HS-27A (cell line): ENCODE measurements at regions not wholly inside any gene's neighbourhood (a gene's known extent, or its start where the extent isn't known, plus 50 kb on each side); places are given as distances from the start of the nearest gene placed in this dataset.
A peak's percentile ranks its signal among the peaks of the same experiment; 100 is the strongest.

Experiments used
- DNase-seq: peaks from one replicate; pipeline ENCODE4 v3.0.0-alpha.2; 2012; ENCODE audit warnings: low read depth, missing footprints

DNA sequence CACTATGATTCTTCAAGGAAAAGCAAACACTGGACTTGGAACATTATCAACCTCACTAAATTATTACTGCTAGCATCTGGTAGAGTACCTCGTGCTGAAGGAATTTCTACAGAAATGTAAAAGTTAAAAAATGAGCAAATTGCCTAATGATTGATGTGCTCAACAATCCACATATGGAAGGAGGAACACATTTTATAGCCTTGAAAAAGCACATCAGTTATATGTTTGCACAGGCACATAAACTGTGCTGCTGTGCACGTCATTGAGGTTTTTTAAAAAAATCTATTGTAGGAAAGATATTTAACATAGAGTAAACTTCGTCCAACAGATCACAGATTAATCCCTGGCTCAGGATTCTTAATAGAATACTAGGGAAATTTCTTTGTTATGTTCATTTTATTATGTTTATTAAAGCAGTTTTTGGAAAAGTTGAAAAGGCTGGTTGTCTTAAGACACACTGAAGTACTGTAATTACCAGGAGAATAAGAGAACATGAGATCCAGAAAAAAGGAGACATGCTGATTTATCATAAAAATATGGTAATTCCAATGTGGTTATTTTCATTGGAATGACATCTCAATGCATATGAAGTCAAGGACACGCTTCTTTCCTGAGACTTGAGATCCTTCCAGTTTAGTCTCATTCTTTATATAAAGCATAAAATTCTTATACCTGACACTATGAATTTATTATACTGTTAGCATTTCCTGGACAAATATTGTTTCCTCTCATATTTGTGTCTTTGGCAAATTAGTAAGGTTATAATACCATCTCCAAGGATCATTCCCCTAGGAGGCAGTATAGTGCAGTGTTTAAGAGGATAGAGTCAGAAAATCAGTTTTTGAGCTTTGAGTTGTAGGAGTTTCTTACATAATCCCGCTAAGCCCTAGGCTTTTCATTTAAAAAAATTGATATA lies 511.1 kb downstream of the TENT5A start:
- no peak for DNase-seq

DNA sequence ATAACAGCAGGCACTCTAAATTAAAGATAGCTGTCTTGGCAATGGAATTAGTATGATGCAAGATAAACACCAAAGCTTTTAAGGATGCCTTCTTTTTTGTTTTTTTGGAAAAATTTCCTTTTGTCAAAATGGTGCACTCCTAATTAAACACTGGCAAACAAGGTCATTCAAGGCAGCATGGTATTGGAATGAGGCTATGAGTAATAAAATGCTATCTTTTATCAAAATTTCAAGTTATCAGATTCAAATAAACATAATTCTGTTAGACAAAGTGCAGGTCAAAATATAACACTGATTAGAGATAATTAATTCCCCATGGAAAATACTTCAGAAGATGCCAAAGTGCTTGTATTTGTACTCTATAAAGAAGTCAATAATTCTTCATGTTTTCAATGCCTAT lies 514.1 kb downstream of the TENT5A start:
- DNase-seq: no peak

DNA sequence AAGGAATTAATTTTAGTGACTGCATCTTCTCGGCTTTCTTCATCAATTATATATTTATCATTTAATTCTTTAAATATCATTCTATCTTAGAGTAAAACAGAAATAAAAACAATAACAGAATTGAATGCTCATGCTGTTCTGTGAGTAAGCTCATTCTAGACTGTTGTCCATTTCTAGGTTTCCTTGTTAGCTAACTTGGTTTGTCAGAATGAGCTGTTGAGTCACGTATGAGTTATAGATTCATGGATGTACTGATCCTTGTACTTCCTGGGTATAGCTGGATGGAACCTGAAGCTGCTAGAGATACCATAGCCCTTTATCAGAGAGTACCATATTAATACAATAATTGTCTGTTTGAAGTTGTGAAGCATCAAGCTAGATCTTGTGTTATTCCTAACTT lies 515.3 kb downstream of the TENT5A start:
- DNase-seq: no peak

DNA sequence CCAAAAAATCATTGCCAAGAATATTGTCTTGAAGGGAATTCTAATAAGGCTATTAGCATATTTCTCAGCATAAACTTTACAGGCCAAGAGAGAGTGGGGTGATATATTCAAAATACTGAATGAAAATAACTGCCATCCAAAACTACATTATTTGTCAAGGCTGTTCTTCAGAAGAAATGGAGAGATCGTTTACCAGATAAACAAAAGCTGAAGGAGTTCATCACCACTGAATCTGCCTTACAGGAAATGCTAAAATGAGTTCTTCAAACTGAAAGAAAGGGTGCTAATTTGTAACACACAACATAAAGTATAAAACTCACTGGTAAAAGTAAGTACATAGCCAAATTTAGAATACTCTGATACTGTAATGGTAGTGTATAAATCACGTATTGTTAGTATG lies 517.0 kb downstream of the TENT5A start:
- no peak for DNase-seq

DNA sequence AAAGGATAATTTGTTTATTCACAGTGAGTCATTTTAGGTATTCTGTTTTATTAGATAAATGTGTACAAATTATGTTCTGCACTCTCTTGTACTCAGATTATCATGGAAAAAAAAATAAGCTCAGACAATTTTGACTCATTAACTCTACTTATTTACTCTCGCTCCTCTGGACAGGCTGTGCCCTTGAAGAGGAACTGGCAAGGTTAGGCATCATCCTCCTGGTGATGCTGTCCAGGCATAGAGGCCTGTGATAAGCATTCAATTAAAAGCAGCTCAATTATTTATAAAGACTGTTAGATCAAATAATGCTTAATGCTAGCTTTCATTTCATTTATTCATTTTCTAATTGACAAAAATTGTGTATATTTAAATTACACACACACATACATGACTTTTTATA lies 518.5 kb downstream of the TENT5A start:
- no peak for DNase-seq

DNA sequence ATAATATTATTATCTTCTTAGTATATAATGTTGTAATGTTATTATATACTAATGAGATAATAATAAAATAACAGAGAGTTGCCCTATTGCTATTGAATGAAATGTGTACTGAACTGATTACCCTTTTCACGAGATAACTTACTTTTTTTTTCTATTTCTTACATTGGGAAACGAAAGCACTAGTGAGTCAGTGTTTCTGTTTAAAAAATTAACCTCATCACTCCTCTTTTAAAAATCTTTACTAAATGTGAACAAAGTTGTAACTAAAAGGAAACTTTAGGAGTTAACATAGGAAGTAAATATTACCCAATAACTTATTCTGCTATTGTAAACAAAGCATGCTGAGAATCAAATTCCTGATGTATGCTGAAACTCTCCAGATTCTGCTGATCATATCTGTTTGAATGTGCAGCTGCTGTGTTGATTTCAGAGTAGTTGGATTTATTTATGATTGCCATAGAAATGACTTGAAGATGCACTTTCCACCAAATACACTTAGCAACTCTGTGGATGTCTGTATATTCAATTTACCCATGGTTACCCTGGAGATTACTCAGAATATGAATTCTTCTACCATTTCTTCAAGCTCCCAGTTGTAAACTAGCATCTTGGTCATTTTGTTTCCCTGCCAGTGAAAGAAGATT lies 523.4 kb downstream of the TENT5A start:
- DNase-seq: no peak

DNA sequence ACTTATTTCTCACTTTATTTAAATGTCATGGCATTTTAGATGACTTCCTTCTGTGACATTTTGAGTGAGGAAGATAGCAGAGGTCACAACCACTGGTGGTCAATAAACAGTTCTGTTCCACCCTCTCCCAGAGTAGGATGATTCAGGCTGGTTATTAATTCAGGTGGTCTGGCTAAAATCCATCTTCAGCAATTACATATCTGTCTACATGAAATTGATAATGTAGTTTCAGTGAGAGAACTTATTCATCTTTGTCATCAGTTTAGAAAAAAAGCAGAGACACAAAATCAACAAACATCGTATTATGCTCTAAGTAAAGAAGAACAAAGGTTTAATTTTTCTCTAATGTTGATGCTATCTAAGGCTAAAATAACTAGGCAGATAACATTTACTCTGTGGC lies 525.5 kb downstream of the TENT5A start:
- DNase-seq: no peak

DNA sequence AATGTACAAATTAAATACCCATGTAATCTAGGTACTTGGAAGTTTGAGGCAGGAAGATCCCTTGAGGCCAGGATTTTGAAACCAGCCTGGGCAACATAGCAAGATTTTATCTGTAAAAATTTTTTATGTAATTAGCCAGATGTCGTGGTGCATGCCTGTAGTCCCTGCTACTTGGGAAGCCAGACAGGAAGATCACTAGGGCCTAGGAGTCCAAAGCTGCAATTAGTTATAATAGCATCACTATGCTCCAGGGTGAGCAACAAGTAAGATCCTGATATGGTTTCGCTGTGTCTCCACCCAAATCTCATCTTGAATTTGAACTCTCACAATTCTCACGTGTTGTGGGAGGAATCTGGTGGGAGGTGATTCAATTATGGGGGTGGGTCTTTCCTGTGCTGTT lies 535.8 kb downstream of the TENT5A start:
- DNase-seq: no peak

DNA sequence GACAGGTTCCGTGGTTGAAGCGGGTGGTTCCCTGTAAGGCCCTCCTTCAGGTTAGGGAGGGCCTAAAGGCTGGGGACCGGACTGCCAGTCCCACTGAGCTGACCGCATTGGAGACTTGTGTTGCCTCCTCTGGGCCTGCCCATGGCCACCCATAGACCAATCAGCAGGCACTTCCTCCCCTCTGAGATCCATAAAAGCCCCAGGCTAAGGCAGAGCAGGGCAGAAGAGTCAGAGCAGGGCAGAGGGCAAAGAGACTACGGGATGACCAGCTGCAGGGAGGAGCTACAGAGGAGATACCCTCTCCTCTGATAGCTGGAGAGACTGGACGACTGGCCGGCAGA lies 537.4 kb downstream of the TENT5A start:
- no peak for DNase-seq

DNA sequence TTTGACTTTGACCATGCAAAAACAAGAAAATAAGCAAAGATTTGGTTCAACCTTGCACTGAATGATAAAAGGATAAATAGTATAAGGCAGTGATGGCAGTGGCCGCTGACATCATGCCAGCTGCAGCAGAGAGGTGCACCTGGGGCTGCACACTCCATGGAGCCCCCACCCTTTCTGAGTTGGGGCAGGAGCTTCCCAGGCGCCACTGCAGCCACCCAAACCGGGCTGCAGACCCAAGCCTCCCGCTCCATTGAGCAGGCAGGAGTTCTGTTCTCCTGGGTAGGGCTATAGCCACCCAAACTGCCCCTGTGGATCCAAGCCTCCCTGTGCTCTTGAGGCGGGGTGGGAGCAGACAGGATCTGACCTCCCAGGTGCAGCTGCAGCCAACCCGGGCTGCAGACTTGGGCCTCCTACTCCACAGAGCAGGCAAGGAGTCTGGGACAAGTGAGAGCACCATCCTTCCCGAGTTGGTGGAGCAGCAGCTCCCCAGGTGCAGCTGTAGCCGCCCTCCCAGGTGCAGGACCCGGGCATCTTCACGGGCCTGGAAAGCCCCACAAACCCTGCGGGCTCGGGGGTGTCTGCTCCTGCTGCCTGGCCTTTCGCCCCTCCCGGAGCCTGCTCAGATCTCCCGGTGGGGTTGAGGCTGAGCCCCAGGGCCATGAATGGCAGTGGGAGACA lies 537.9 kb downstream of the TENT5A start:
- no peak for DNase-seq

DNA sequence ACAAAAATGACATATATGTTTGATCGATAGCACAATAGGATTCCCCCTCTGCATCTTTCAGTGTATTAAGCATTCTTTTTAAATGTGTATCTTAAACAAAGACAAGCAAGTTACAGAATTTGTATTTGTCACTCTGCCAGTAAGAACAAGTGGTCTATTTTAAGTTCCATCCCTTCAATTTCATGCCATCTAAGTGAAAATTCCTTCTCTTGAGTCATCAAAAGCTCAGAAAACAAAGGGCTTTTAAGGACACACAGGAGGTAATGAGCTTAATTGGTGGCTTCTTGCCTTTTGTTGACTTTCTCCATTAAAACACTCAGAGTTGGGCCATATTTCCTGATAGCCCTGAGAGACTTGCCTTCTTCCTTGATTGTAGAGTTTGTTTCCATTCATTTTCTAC lies 547.8 kb downstream of the TENT5A start:
- DNase-seq: no peak

DNA sequence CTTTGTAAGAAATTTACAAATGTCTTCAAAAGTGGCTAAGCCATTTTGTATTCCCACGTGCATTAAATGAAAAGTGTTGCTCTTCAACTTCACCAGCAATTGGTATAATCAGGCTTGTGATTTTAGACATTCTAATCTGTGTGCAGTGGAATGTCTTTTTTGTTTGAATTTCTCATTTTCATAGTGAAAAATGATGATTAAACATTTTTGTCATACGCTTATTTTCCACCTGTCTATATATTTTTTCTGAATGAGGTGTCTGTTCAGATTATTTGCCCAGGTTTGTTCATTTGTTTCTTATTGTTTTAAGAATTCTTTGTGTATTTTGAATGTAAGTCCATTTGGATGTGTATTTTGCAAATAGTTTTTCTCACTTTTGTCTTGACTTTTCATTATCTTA lies 558.1 kb downstream of the TENT5A start:
- no peak for DNase-seq

DNA sequence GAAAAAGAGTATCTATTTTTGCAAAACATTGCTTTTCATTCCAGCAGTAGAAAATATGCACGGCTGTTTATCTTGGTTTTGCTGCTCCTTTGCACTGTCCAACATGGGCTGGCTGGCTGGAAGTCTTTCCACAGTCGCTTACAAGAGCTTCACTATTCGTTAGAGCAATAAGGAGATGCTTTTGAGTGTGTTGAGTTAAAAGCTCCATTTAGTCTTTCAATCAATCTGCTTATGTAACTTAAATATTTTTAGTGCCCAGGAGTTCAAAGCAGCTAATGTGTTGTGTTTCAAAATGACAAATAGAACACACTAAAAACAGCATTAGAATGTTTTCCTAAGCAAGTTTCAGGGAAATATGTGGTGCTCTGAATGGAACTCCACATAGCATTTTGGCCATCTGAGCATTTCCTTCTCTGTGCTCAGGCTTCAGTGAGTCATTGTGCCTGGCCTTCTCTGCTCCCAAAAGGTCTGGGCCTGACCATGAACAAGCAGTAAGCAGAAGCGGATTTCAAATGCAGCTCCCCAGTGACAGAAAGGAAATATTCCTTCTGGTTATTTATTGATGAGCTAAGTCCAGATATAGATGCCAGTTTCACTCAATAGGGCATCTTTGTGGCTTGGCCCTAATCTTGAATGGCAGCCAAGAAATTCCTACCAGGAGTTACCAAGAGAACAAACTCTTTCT lies 580.3 kb downstream of the TENT5A start:
- DNase-seq: peak; percentile 17

DNA sequence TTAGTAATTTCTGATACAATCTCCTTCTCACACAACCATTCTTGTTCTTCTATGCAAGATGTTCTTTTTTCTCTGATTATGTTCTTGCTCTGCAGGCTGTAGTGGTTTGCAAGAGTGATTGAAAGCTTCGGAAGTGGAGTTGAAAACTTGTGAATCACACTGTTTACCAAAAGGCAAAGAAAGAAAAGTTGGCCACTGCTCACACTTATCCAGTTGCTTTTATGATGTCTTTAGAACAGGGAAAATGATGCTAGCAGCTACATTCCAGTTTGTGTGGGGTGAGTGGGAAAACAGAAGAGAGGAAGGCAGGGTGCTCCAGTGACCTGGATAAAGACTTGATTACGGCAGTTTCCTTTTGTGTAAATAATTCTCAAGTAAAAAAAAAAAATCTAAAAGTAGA lies 583.3 kb downstream of the TENT5A start:
- no peak for DNase-seq

DNA sequence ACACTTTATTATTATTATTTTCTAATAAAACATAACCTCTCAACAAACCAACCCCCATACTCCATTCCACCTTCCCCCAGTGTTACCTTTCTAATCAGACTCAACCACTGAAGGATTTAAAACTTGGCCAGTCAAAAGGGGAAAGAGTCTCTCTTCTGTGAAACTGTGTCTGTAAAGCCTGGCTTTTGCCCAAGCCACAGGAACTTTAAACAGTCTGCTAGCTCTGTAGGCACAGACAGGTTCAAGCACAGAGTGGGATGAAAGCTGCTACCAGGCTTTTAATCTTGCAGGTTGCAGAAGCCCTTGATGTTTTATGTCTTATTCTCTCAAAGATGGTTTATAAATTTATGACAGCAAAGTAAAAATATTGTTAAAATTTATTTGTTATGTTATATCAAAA lies 585.7 kb downstream of the TENT5A start:
- DNase-seq: no peak

DNA sequence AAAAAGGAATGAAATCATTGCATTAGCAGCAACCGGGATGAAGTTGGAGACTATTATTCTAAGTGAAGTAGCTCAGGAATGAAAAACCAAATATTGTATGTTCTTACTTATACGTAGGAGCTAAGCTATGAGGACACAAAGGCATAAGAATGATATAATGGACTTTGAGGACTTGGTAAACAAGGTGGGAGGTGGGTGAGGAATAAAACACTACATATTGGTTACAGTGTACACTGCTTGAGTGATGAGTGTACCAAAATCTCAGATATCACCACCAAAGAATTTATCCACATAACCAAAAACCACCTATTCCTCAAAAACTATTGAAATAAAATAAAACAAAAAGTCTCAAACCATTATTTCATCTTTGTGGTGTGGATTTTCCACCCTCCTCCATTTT lies 593.5 kb downstream of the TENT5A start:
- DNase-seq: no peak

DNA sequence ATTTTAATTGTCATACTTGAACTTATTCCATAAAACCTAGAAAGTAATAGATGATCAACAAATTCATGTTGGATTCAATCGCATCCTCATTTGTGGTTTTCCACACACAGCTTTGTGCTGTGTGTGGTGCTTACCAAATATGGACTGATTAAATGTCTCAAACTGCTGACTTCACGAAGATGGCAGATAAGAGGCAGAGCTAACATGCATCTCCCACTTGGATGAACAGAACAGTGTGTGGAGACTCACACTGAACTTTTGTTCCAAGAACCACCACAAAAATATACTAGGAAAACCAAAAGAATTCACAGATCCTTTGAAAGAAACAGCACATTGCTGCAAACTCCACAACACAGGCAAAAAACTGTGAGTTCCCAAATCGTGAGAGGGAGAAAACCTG lies 603.7 kb downstream of the TENT5A start:
- DNase-seq: no peak

DNA sequence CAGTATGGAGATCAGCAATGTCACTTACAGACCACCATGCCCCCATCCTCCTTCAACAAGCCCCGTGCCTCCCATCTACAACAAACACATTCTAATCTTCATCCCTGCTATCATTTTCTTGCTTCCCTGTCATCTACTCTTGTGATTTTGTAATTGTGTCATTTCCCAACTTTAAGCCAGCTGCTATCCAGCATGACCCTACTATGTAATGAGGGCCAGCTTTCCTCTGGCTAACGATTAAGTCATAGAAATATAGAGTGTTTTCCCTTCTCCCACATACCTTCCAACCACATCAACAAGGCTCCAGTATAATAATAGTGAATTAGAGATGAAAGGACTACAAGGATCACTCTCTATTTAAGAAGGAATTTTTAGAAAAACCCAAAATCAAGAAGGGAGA lies 607.0 kb downstream of the TENT5A start:
- no peak for DNase-seq

DNA sequence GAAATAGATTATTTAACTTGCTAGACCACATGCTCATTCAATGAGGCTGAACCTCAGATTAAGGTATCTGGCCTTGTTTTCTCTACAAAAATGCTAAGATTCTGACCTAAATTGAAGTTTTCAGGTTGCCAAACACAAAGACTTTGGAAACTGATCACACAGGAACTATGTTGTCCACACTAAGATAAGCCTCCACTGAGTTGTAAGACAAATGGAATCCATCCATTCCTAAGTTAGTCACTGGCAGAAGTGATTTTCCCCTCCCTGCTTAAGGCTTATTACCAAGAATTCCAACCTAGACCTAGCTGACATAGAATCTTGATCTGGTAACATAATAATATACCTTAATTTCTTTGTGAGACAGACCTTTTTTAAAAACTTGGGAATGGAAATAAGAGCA lies 608.1 kb downstream of the TENT5A start:
- no peak for DNase-seq

DNA sequence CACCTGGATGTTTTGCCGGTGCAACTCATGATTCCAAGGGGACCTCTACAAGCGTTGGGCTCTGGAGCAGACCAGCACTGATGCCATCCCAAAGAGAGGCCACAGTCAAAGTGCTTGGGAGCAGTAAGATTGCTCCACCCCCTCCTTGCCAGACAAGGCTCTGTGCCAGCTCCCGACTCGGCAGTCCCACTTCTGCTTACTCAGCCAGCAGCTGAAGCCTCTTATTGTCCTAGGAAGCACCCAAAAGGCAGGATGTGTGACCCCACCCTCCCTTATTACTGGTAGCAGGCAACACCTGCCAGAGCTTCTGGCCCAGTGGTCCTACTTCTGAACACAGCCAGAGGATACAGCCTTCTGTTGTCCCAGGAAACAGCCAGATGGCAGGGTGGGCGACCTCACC lies 614.2 kb downstream of the TENT5A start:
- DNase-seq: no peak

DNA sequence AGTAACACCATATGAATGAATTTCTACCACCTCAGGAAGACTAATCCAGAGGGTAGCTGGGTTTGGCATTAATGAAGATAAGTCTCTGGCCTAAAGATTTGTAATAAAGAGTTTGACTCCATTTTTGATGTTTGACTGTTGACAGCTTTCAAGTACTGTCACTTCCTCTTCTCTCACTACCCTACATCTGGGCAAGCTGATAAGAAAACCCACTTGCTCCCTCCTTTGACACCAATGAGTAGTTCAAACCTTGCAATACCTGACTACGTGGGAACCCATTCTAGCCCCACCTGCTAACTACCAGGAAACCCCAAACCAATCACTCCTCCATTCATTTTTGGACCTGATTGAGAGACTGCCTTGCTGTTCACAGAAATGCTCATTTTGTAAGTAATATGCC lies 621.5 kb downstream of the TENT5A start:
- DNase-seq: no peak

DNA sequence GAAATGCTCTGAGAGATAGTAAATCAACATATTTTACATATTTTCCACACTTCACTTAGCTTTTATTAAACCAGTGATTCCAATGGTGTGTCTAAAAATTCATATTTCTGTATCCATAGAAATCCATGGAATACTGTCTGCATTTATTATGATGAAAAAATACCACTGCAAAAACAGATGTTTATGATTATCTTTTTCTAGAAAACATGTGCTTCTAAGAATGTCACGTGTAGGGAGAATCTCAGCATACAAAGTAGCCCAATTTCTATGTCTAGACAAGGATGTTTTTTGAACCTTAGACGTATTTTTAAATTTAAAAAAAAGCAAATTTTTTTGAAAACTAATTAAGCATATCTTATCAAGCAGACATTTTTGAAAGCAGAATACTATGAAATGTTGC lies 622.4 kb downstream of the TENT5A start:
- no peak for DNase-seq

DNA sequence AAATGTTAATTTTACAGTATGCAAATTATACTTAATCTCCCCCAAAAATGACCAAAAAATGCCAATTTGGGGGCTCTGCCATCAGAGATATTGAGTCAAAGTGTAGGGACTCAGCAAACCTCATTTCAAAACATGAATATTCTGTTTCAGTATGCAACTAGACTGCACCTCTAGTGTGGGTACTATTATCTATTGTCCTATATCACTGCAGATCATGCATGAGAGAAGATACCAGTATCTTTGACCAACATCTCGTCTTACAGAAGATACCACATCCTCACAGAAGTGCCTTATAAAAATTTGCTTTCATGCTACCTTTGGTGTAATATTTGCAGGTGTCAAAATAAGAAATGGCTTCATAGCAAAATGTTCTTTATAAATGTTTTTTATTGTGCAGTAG lies 623.8 kb downstream of the TENT5A start:
- no peak for DNase-seq
